HL-60 (cell line): ENCODE measurements at regions not wholly inside any gene's neighbourhood (a gene's known extent, or its start where the extent isn't known, plus 50 kb on each side); places are given as distances from the start of the nearest gene placed in this dataset.

Experiments used
- CTCF ChIP-seq: IDR thresholded peaks from one replicate; pipeline ENCODE4 v1.5.1; 2011; ENCODE audit warnings: low read length, control low read depth, inconsistent platforms; ENCODE audit not compliant: insufficient read depth
- POLR2AphosphoS5 ChIP-seq: IDR thresholded peaks from 2 replicates; pipeline ENCODE4 v1.6.1; 2012; ENCODE audit warnings: low read depth
- REST ChIP-seq: IDR thresholded peaks from 2 replicates; pipeline ENCODE4 v1.6.1; 2012; ENCODE audit warnings: low read depth; ENCODE audit not compliant: insufficient replicate concordance

- TF ChIP-seq CTCF (no peak), POLR2AphosphoS5 (no peak), REST (no peak)
These were observed 457.9 kb downstream of the RIT2 start for GRCh38 chr18:42657551-42657950.
